WI38 (cell line): ENCODE measurements at regions not wholly inside any gene's neighbourhood (a gene's known extent, or its start where the extent isn't known, plus 50 kb on each side); places are given as distances from the start of the nearest gene placed in this dataset.

ENCODE experiments used
- H3K4me3 ChIP-seq: 2 replicates; pipeline ENCODE4 v1.5.1; 2011; ENCODE audit warnings: low read depth, mild to moderate bottlenecking, control low read depth, low read length
- TF ChIP-seq, protein P1 (sequence below): IDR thresholded peaks from 2 replicates; pipeline ENCODE4 v1.5.1; 2012; ENCODE audit warnings: low read depth, mild to moderate bottlenecking, control low read depth, low read length

DNA sequence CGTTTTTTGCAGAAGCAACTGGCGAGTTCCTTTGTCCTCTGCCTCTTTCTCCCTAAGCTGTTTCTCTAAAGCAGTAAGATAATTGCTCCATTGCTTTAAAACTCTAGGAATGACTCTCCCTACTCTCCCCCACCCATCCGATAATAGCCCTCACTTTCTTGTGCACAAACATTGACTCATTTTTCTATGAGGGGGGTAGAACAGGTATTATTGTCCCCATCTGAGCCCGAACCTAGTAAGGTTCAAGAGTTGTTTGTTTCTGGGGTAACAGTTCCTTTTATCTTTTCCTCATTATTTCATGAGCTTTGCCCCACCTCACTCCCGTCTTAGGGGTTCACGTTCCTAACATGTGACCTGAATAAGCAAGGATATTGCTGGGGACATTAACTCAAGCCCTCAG is 190.6 kb downstream of the EMP1 start:
- H3K4me3 ChIP-seq: no peak overlapping the region
- TF ChIP-seq, protein P1, sequence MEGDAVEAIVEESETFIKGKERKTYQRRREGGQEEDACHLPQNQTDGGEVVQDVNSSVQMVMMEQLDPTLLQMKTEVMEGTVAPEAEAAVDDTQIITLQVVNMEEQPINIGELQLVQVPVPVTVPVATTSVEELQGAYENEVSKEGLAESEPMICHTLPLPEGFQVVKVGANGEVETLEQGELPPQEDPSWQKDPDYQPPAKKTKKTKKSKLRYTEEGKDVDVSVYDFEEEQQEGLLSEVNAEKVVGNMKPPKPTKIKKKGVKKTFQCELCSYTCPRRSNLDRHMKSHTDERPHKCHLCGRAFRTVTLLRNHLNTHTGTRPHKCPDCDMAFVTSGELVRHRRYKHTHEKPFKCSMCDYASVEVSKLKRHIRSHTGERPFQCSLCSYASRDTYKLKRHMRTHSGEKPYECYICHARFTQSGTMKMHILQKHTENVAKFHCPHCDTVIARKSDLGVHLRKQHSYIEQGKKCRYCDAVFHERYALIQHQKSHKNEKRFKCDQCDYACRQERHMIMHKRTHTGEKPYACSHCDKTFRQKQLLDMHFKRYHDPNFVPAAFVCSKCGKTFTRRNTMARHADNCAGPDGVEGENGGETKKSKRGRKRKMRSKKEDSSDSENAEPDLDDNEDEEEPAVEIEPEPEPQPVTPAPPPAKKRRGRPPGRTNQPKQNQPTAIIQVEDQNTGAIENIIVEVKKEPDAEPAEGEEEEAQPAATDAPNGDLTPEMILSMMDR: no peak

DNA sequence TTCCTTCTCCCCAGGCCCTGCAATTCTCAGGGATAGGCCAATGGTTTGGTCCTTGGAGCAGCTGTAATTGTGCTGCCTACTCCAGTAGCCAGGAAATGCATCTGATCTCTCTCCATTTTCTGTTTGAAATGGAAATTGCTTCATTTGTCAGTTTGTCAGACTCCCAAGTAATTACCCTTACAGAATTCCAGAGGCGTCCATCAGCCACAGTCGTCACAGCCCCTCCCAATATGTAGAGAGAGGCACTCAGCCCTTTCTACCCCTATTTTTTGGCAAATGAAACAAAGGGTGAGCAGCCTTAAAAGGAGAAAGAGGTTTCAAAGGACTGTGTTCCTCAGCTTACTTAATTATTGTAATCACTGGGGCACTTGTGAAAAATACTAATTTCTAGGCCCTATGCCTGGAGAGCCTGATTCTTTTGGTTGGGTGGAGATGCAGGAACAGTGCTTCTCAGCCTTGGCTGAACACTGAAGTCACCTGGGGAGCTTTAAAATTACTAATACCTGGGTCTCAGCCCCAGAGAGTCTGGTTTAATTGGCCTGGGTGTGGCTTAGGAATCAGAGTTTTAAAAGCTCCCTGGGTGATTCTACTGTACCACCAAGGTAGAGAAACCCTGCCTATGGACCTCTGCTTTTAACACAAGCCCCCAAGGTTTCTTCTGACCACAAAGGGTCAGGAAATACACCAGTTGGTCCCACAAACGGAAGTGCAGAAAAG is 190.0 kb downstream of the EMP1 start:
- TF ChIP-seq, protein P1: no peak
- no peak overlapping the region for H3K4me3 ChIP-seq

DNA sequence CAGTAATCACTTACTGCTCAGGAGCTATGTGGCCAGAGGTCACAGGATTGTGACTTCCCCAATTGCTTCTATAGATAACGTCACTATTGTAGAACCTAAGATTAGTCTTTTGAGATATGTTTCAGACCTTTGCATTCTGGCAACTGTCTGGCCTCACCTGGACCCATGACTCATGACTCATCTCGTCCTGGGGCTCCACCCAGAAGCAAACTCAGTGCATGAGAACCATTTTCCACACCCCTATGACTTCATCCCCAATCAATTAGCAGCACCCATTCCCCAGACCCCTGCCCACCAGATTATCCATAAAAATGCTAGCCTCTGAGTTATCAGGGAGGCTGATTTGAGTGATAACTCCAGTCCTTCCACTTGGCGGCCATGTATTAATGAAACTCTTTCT is 186.9 kb downstream of the EMP1 start:
- no peak overlapping the region for H3K4me3 ChIP-seq
- TF ChIP-seq, protein P1: no peak

GRCh38 chr12:13380297-13380696 is 183.8 kb downstream of the EMP1 start:
- no peak overlapping the region for H3K4me3 ChIP-seq
- TF ChIP-seq, protein P1: no peak

- TF ChIP-seq, protein P1: no peak
- H3K4me3 ChIP-seq: no peak overlapping the region
Measured at GRCh38 chr12:13379531-13380188, 183.1 kb downstream of the EMP1 start.

DNA sequence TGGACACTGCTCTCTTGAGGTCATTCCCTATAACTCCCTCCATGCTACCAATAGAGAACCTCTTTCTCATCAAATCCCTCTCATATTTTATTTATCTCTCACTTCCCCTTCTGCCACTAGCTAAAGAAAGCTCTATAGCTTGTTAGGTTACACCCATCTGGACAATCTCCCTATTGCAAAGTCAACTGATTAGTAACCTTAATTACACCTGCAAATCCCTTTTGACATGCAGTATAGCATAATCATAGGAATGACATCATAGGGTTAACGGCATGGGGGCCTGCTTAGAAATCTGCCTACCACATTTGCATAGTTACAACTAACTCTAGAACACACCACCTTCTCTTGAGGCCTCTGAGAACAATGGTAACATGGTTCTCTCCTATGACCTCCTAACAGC is 181.2 kb downstream of the EMP1 start:
- H3K4me3 ChIP-seq: no peak overlapping the region
- TF ChIP-seq, protein P1: no peak

DNA sequence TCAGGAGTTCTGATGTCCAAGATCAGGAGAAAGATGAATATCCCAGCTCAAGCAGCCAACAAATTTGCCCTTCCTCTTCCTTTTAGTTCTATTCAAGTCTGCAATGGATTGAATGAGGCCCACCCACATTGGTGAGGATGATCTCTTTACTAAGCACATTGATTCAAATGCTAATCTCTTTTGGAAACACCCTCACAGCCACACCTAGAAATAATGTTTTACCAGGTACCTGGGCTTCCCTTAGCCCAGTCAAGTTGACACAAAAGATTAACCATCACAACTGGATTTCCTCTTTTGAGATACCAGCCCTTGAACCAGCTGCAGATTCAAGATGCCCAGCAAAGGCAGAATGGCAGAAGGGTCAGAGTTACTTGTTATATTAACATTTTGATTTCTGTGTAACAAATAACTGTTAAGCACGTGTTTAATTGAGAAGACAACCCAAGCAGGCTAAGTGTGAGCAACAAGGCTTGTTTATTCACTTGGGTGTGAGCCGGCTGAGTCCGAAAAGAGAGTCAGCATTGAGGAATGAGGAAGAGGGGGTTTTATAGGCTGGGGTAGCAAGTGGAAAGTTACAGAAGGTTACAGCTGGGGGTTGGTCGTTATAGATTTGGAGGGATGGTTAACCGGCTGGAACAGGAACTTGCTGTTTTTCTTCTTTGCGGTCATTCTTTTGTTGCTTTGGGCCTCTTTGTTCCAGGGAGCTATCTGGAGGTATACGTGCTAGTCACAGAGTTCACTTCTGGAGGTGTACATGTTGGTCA is 180.3 kb downstream of the EMP1 start:
- H3K4me3 ChIP-seq: no peak overlapping the region
- TF ChIP-seq, protein P1: no peak
